Activated naive CD8-positive, alpha-beta T cell treated with anti-CD3 and anti-CD28 coated beads for 36 hours (primary cell): ENCODE measurements at regions not wholly inside any gene's neighbourhood (a gene's known extent, or its start where the extent isn't known, plus 50 kb on each side); places are given as distances from the start of the nearest gene placed in this dataset.

ENCODE experiments used
- DNase-seq: peaks from one replicate; pipeline ENCODE4 v3.0.0; 2021
- H3K27ac Mint-ChIP-seq: one replicate; pipeline ENCODE4 v1.8.0; 2022; ENCODE audit warnings: mild to moderate bottlenecking, moderate library complexity, mixed read lengths
- H3K27me3 Mint-ChIP-seq: one replicate; pipeline ENCODE4 v1.8.0; 2022; ENCODE audit warnings: mild to moderate bottlenecking, mixed read lengths
- H3K36me3 Mint-ChIP-seq: one replicate; pipeline ENCODE4 v1.8.0; 2021; ENCODE audit warnings: mild to moderate bottlenecking, mixed read lengths
- H3K4me1 Mint-ChIP-seq: one replicate; pipeline ENCODE4 v1.8.0; 2021; ENCODE audit warnings: mixed read lengths
- H3K4me3 Mint-ChIP-seq: one replicate; pipeline ENCODE4 v1.8.0; 2022; ENCODE audit warnings: mild to moderate bottlenecking, moderate library complexity, mixed read lengths
- H3K9me3 Mint-ChIP-seq: one replicate; pipeline ENCODE4 v1.8.0; 2022; ENCODE audit warnings: mixed read lengths

GRCh38 chr2:167900435-167901114 is 346.8 kb downstream of the STK39 start:
- H3K4me1 Mint-ChIP-seq, result no peaks in the 10 kb centered on the region
- H3K9me3 Mint-ChIP-seq, result no peaks in the 10 kb centered on the region
- no peaks in the 10 kb centered on the region for H3K36me3 Mint-ChIP-seq
- no peak for DNase-seq
- H3K27me3 Mint-ChIP-seq, result peaks cover 4% of the 10 kb centered on the region
- no peak overlapping the region for H3K27ac Mint-ChIP-seq
- no peak overlapping the region for H3K4me3 Mint-ChIP-seq

- no peak for DNase-seq
- Mint-ChIP-seq H3K4me3 (no peak overlapping the region), H3K27ac (no peak overlapping the region)
Measured at GRCh38 chr2:167898340-167898739, 349.1 kb downstream of the STK39 start.

GRCh38 chr2:167891841-167892240 is 355.6 kb downstream of the STK39 start:
- Mint-ChIP-seq H3K27me3 (peaks cover 3% of the 10 kb centered on the region), H3K4me1 (no peaks in the 10 kb centered on the region), H3K4me3 (no peak overlapping the region), H3K27ac (no peak overlapping the region), H3K36me3 (no peaks in the 10 kb centered on the region), H3K9me3 (peaks cover 12% of the 10 kb centered on the region)
- DNase-seq, result no peak

More at GRCh38 chr2:167898340-167898739, 349.1 kb downstream of the STK39 start:
- Mint-ChIP-seq H3K9me3 (no peaks in the 10 kb centered on the region), H3K4me1 (no peaks in the 10 kb centered on the region), H3K27me3 (no peaks in the 10 kb centered on the region), H3K36me3 (no peaks in the 10 kb centered on the region)

GRCh38 chr2:167890739-167891138 is 356.7 kb downstream of the STK39 start:
- no peaks in the 10 kb centered on the region for H3K4me1 Mint-ChIP-seq
- no peak for DNase-seq
- H3K36me3 Mint-ChIP-seq, result no peaks in the 10 kb centered on the region
- no peak overlapping the region for H3K4me3 Mint-ChIP-seq
- H3K9me3 Mint-ChIP-seq, result peaks cover 12% of the 10 kb centered on the region
- H3K27me3 Mint-ChIP-seq, result peaks cover 3% of the 10 kb centered on the region
- H3K27ac Mint-ChIP-seq, result no peak overlapping the region

- Mint-ChIP-seq H3K27me3 (peaks cover 12% of the 10 kb centered on the region), H3K4me1 (no peaks in the 10 kb centered on the region), H3K36me3 (no peaks in the 10 kb centered on the region), H3K9me3 (no peaks in the 10 kb centered on the region), H3K27ac (no peak overlapping the region), H3K4me3 (no peak overlapping the region)
- DNase-seq, result no peak
Measured at GRCh38 chr2:167880415-167880814, 367.0 kb downstream of the STK39 start.

- no peak for DNase-seq
- Mint-ChIP-seq H3K27ac (no peak overlapping the region), H3K4me3 (no peak overlapping the region), H3K4me1 (no peaks in the 10 kb centered on the region), H3K9me3 (no peaks in the 10 kb centered on the region), H3K27me3 (peaks cover 3% of the 10 kb centered on the region), H3K36me3 (no peaks in the 10 kb centered on the region)
Measured at GRCh38 chr2:167875529-167875928, 371.9 kb downstream of the STK39 start.

GRCh38 chr2:167874812-167875211 is 372.6 kb downstream of the STK39 start:
- H3K9me3 Mint-ChIP-seq, result no peaks in the 10 kb centered on the region
- H3K27ac Mint-ChIP-seq, result no peak overlapping the region
- no peak overlapping the region for H3K4me3 Mint-ChIP-seq
- no peak for DNase-seq
- peaks cover 3% of the 10 kb centered on the region for H3K27me3 Mint-ChIP-seq
- no peaks in the 10 kb centered on the region for H3K36me3 Mint-ChIP-seq
- H3K4me1 Mint-ChIP-seq, result no peaks in the 10 kb centered on the region

GRCh38 chr2:167871286-167871685 is 376.1 kb downstream of the STK39 start:
- no peak overlapping the region for H3K27ac Mint-ChIP-seq
- H3K27me3 Mint-ChIP-seq, result peaks cover 3% of the 10 kb centered on the region
- H3K36me3 Mint-ChIP-seq, result no peaks in the 10 kb centered on the region
- H3K9me3 Mint-ChIP-seq, result no peaks in the 10 kb centered on the region
- no peak overlapping the region for H3K4me3 Mint-ChIP-seq
- no peak for DNase-seq
- H3K4me1 Mint-ChIP-seq, result no peaks in the 10 kb centered on the region

- H3K4me1 Mint-ChIP-seq, result no peaks in the 10 kb centered on the region
Measured at GRCh38 chr2:167869200-167869599, 378.2 kb downstream of the STK39 start.

GRCh38 chr2:167863377-167863776 is 384.0 kb downstream of the STK39 start:
- DNase-seq, result no peak
- peaks cover 12% of the 10 kb centered on the region for H3K27me3 Mint-ChIP-seq
- no peak overlapping the region for H3K4me3 Mint-ChIP-seq
- peaks cover 3% of the 10 kb centered on the region for H3K4me1 Mint-ChIP-seq
- no peaks in the 10 kb centered on the region for H3K36me3 Mint-ChIP-seq
- H3K9me3 Mint-ChIP-seq, result no peaks in the 10 kb centered on the region
- H3K27ac Mint-ChIP-seq, result no peak overlapping the region

More at GRCh38 chr2:167869200-167869599, 378.2 kb downstream of the STK39 start:
- Mint-ChIP-seq H3K36me3 (no peaks in the 10 kb centered on the region), H3K4me3 (no peak overlapping the region), H3K27ac (no peak overlapping the region), H3K27me3 (peaks cover 9% of the 10 kb centered on the region), H3K9me3 (no peaks in the 10 kb centered on the region)
- no peak for DNase-seq

GRCh38 chr2:167862782-167863181 is 384.6 kb downstream of the STK39 start:
- Mint-ChIP-seq H3K4me3 (no peak overlapping the region), H3K9me3 (no peaks in the 10 kb centered on the region), H3K36me3 (no peaks in the 10 kb centered on the region), H3K27me3 (peaks cover 12% of the 10 kb centered on the region), H3K4me1 (peaks cover 3% of the 10 kb centered on the region), H3K27ac (no peak overlapping the region)
- DNase-seq, result no peak

- Mint-ChIP-seq H3K36me3 (no peaks in the 10 kb centered on the region), H3K27me3 (peaks cover 12% of the 10 kb centered on the region), H3K4me1 (peaks cover 3% of the 10 kb centered on the region), H3K9me3 (no peaks in the 10 kb centered on the region), H3K27ac (no peak overlapping the region), H3K4me3 (no peak overlapping the region)
- DNase-seq, result no peak
Measured at GRCh38 chr2:167862296-167862695, 385.1 kb downstream of the STK39 start.

GRCh38 chr2:167861574-167862193 is 385.7 kb downstream of the STK39 start:
- Mint-ChIP-seq H3K36me3 (no peaks in the 10 kb centered on the region), H3K4me3 (no peak overlapping the region), H3K9me3 (no peaks in the 10 kb centered on the region), H3K27me3 (peaks cover 12% of the 10 kb centered on the region), H3K4me1 (peaks cover 3% of the 10 kb centered on the region), H3K27ac (no peak overlapping the region)
- no peak for DNase-seq

GRCh38 chr2:167860082-167860481 is 387.3 kb downstream of the STK39 start:
- no peak overlapping the region for H3K27ac Mint-ChIP-seq
- no peaks in the 10 kb centered on the region for H3K9me3 Mint-ChIP-seq
- peaks cover 3% of the 10 kb centered on the region for H3K4me1 Mint-ChIP-seq
- no peak for DNase-seq
- H3K27me3 Mint-ChIP-seq, result peaks cover 8% of the 10 kb centered on the region
- H3K4me3 Mint-ChIP-seq, result no peak overlapping the region
- no peaks in the 10 kb centered on the region for H3K36me3 Mint-ChIP-seq

GRCh38 chr2:167859676-167860075 is 387.7 kb downstream of the STK39 start:
- H3K4me3 Mint-ChIP-seq, result no peak overlapping the region
- no peak for DNase-seq
- no peaks in the 10 kb centered on the region for H3K36me3 Mint-ChIP-seq
- H3K27ac Mint-ChIP-seq, result no peak overlapping the region
- peaks cover 3% of the 10 kb centered on the region for H3K4me1 Mint-ChIP-seq
- H3K9me3 Mint-ChIP-seq, result no peaks in the 10 kb centered on the region
- H3K27me3 Mint-ChIP-seq, result peaks cover 8% of the 10 kb centered on the region

GRCh38 chr2:167858086-167858485 is 389.3 kb downstream of the STK39 start:
- peaks cover 3% of the 10 kb centered on the region for H3K4me1 Mint-ChIP-seq
- H3K27ac Mint-ChIP-seq, result no peak overlapping the region
- no peaks in the 10 kb centered on the region for H3K36me3 Mint-ChIP-seq
- peaks cover 12% of the 10 kb centered on the region for H3K27me3 Mint-ChIP-seq
- DNase-seq, result no peak
- no peak overlapping the region for H3K4me3 Mint-ChIP-seq
- no peaks in the 10 kb centered on the region for H3K9me3 Mint-ChIP-seq
